Hepatocyte (in vitro differentiated cells): ENCODE measurements at regions not wholly inside any gene's neighbourhood (a gene's known extent, or its start where the extent isn't known, plus 50 kb on each side); places are given as distances from the start of the nearest gene placed in this dataset.

ENCODE experiments used
- DNase-seq: peaks from one replicate; pipeline ENCODE4 v3.0.0-alpha.2; 2016; ENCODE audit warnings: low spot score
- H2AFZ ChIP-seq: fragments of 200-600 bp; sonication (generic); 2 replicates; pipeline ENCODE4 v1.6.0; 2016; ENCODE audit warnings: antibody characterized with exemption, mild to moderate bottlenecking
- H3K27ac ChIP-seq: fragments of 200-600 bp; sonication (generic); 2 replicates; pipeline ENCODE4 v1.5.1; 2016; ENCODE audit warnings: mild to moderate bottlenecking
- H3K27me3 ChIP-seq: fragments of 200-600 bp; sonication (generic); 2 replicates; pipeline ENCODE4 v1.6.1; 2016
- H3K36me3 ChIP-seq: fragments of 200-600 bp; sonication (generic); replicated peaks from 2 replicates; pipeline ENCODE4 v1.5.1; 2016; ENCODE audit warnings: low read depth; ENCODE audit not compliant: insufficient read depth
- H3K4me1 ChIP-seq: fragments of 200-600 bp; sonication (generic); 2 replicates; pipeline ENCODE4 v1.5.1; 2016; ENCODE audit warnings: mild to moderate bottlenecking, moderate library complexity; ENCODE audit not compliant: insufficient read depth
- H3K4me2 ChIP-seq: fragments of 200-600 bp; sonication (generic); 2 replicates; pipeline ENCODE4 v1.6.0; 2016
- H3K4me3 ChIP-seq: fragments of 200-600 bp; sonication (generic); 2 replicates; pipeline ENCODE4 v1.5.1; 2016; ENCODE audit warnings: mild to moderate bottlenecking
- H3K79me2 ChIP-seq: fragments of 200-600 bp; sonication (generic); 2 replicates; pipeline ENCODE4 v1.6.0; 2017; ENCODE audit warnings: mild to moderate bottlenecking
- H3K9me2 ChIP-seq: fragments of 200-600 bp; sonication (generic); replicated peaks from 2 replicates; pipeline ENCODE4 v1.6.0; 2017; ENCODE audit warnings: mild to moderate bottlenecking; ENCODE audit not compliant: insufficient read depth
- H3K9me3 ChIP-seq: fragments of 200-600 bp; sonication (generic); 2 replicates; pipeline ENCODE4 v1.5.1; 2016; ENCODE audit warnings: low read depth, mild to moderate bottlenecking
- H4K20me1 ChIP-seq: fragments of 200-600 bp; sonication (generic); 2 replicates; pipeline ENCODE4 v1.6.0; 2016; ENCODE audit warnings: mild to moderate bottlenecking; ENCODE audit not compliant: insufficient read depth, poor library complexity, severe bottlenecking
- CTCF ChIP-seq: fragments of 200-600 bp; sonication (generic); IDR thresholded peaks from 2 replicates; pipeline ENCODE4 v1.5.1; 2016; ENCODE audit warnings: antibody characterized with exemption, mild to moderate bottlenecking; ENCODE audit not compliant: poor library complexity
- EZH2 ChIP-seq: fragments of 200-600 bp; sonication (generic); IDR thresholded peaks from 2 replicates; pipeline ENCODE4 v1.6.1; 2016; ENCODE audit warnings: antibody characterized with exemption, mild to moderate bottlenecking, borderline replicate concordance
- EZH2phosphoT487 ChIP-seq: fragments of 200-600 bp; sonication (generic); IDR thresholded peaks from one replicate; pipeline ENCODE4 v1.6.1; 2018; ENCODE audit warnings: antibody characterized with exemption, mild to moderate bottlenecking, low read depth, moderate library complexity; ENCODE audit not compliant: unreplicated experiment, severe bottlenecking
- WGBS: methylation state at CpG from one replicate; pipeline ENCODE4 v1.1.6; 2016; ENCODE audit warnings: low lambda C conversion rate; ENCODE audit errors: missing lambda C conversion rate; 5-methylcytosine and 5-hydroxymethylcytosine counted together

- no peak overlapping the region for H3K4me2 ChIP-seq
- H3K4me3 ChIP-seq = no peak overlapping the region
- no peaks in the 10 kb centered on the region for H3K79me2 ChIP-seq
- no peaks in the 10 kb centered on the region for H3K9me3 ChIP-seq
- DNase-seq = no peak
- no peaks in the 10 kb centered on the region for H3K36me3 ChIP-seq
- TF ChIP-seq EZH2 (no peak), EZH2phosphoT487 (no peak), CTCF (no peak)
- H2AFZ ChIP-seq = no peak overlapping the region
- no peak overlapping the region for H3K27ac ChIP-seq
- H4K20me1 ChIP-seq = no peaks in the 10 kb centered on the region
- H3K27me3 ChIP-seq = no peaks in the 10 kb centered on the region
- 64% methylated on average over 3 of the region's 3 CpGs for WGBS
- no peaks in the 10 kb centered on the region for H3K9me2 ChIP-seq
- no peaks in the 10 kb centered on the region for H3K4me1 ChIP-seq
Measured at GRCh38 chr4:94014484-94015136, 186.1 kb downstream of the ATOH1 start.

- no peaks in the 10 kb centered on the region for H4K20me1 ChIP-seq
- DNase-seq = no peak
- no peak overlapping the region for H2AFZ ChIP-seq
- no peaks in the 10 kb centered on the region for H3K36me3 ChIP-seq
- no peak overlapping the region for H3K27ac ChIP-seq
- whole genome bisulfite sequencing = 89% methylated on average over 1 of the region's 1 CpG
- H3K9me3 ChIP-seq = no peaks in the 10 kb centered on the region
- no peak overlapping the region for H3K4me2 ChIP-seq
- no peak overlapping the region for H3K4me3 ChIP-seq
- no peak for TF ChIP-seq EZH2phosphoT487
- no peak for TF ChIP-seq CTCF
- TF ChIP-seq EZH2 = no peak
- no peaks in the 10 kb centered on the region for H3K9me2 ChIP-seq
- H3K27me3 ChIP-seq = no peaks in the 10 kb centered on the region
- no peaks in the 10 kb centered on the region for H3K79me2 ChIP-seq
- no peaks in the 10 kb centered on the region for H3K4me1 ChIP-seq
Measured at GRCh38 chr4:94015956-94016355, 187.4 kb downstream of the ATOH1 start.

- Histone ChIP-seq H3K36me3 (no peaks in the 10 kb centered on the region), H3K4me1 (no peaks in the 10 kb centered on the region), H3K27ac (no peak overlapping the region), H3K79me2 (no peaks in the 10 kb centered on the region), H4K20me1 (no peaks in the 10 kb centered on the region), H3K9me3 (no peaks in the 10 kb centered on the region), H3K4me2 (no peak overlapping the region), H2AFZ (no peak overlapping the region), H3K27me3 (no peaks in the 10 kb centered on the region), H3K4me3 (no peak overlapping the region), H3K9me2 (no peaks in the 10 kb centered on the region)
- TF ChIP-seq CTCF (no peak), EZH2phosphoT487 (no peak), EZH2 (no peak)
- no peak for DNase-seq
- WGBS = 43% methylated on average over 2 of the region's 2 CpGs
Measured at GRCh38 chr4:94032754-94033153, 174.9 kb upstream of the SMARCAD1 start.

GRCh38 chr4:94036964-94037363 lies 170.7 kb upstream of the SMARCAD1 start:
- Histone ChIP-seq H3K27ac (no peak overlapping the region), H4K20me1 (no peaks in the 10 kb centered on the region), H3K79me2 (no peaks in the 10 kb centered on the region), H3K4me2 (no peak overlapping the region), H2AFZ (no peak overlapping the region), H3K36me3 (no peaks in the 10 kb centered on the region), H3K4me1 (no peaks in the 10 kb centered on the region), H3K9me3 (no peaks in the 10 kb centered on the region), H3K9me2 (no peaks in the 10 kb centered on the region), H3K27me3 (no peaks in the 10 kb centered on the region), H3K4me3 (no peak overlapping the region)
- DNase-seq = no peak
- 74% methylated on average over 2 of the region's 2 CpGs for WGBS
- no peak for TF ChIP-seq EZH2
- TF ChIP-seq EZH2phosphoT487 = no peak
- no peak for TF ChIP-seq CTCF
